SJSA1 (cell line): ENCODE measurements at regions not wholly inside any gene's neighbourhood (a gene's known extent, or its start where the extent isn't known, plus 50 kb on each side); places are given as distances from the start of the nearest gene placed in this dataset.

ENCODE experiments used
- DNase-seq, 2 experiments: peaks; one replicate each; pipeline ENCODE4 v3.0.0-alpha.2; 2015 to 2020; ENCODE audit warnings: low spot score in 2 of 2, low read depth in 1 of 2
- H3K27ac ChIP-seq: fragments of 250-450 bp; sonication (Bioruptor Pico); 2 replicates; pipeline ENCODE4 v1.5.1; 2020; ENCODE audit warnings: mild to moderate bottlenecking, moderate library complexity
- H3K27me3 ChIP-seq: fragments of 250-450 bp; sonication (Bioruptor Pico); replicated peaks from 2 replicates; pipeline ENCODE4 v1.5.1; 2020; ENCODE audit warnings: mild to moderate bottlenecking, moderate library complexity
- H3K36me3 ChIP-seq: fragments of 250-450 bp; sonication (Bioruptor Pico); 2 replicates; pipeline ENCODE4 v1.5.1; 2020; ENCODE audit warnings: mild to moderate bottlenecking
- H3K4me1 ChIP-seq: fragments of 250-450 bp; sonication (Bioruptor Pico); replicated peaks from 2 replicates; pipeline ENCODE4 v1.6.1; 2021; ENCODE audit warnings: mild to moderate bottlenecking
- H3K4me3 ChIP-seq: fragments of 250-450 bp; sonication (Bioruptor Pico); 2 replicates; pipeline ENCODE4 v1.5.1; 2020; ENCODE audit warnings: mild to moderate bottlenecking
- H3K9me3 ChIP-seq: fragments of 250-450 bp; sonication (Bioruptor Pico); replicated peaks from 2 replicates; pipeline ENCODE4 v1.5.1; 2020; ENCODE audit warnings: mild to moderate bottlenecking

- Histone ChIP-seq H3K27me3 (no peaks in the 10 kb centered on the region; the same call in 1 of the 2 replicates), H3K4me3 (no peak overlapping the region), H3K9me3 (no peaks in the 10 kb centered on the region), H3K36me3 (no peaks in the 10 kb centered on the region), H3K4me1 (no peaks in the 10 kb centered on the region), H3K27ac (no peak overlapping the region)
- DNase-seq: no peak
Measured at GRCh38 chr14:22143363-22143762, 445.7 kb downstream of the DAD1 start.

- Histone ChIP-seq H3K9me3 (no peaks in the 10 kb centered on the region), H3K4me3 (no peak overlapping the region), H3K36me3 (no peaks in the 10 kb centered on the region), H3K4me1 (no peaks in the 10 kb centered on the region), H3K27me3 (no peaks in the 10 kb centered on the region; the same call in 1 of the 2 replicates), H3K27ac (no peak overlapping the region)
- no peak for DNase-seq
Measured at GRCh38 chr14:22140633-22141032, 448.4 kb downstream of the DAD1 start.

- Histone ChIP-seq H3K27ac (no peak overlapping the region), H3K4me3 (no peak overlapping the region), H3K36me3 (no peaks in the 10 kb centered on the region), H3K27me3 (no peaks in the 10 kb centered on the region), H3K9me3 (no peaks in the 10 kb centered on the region), H3K4me1 (no peaks in the 10 kb centered on the region)
- DNase-seq: no peak
Measured at GRCh38 chr14:22131749-22132476, 457.1 kb downstream of the DAD1 start.

- no peaks in the 10 kb centered on the region for H3K4me1 ChIP-seq
- H3K27ac ChIP-seq: no peak overlapping the region
- H3K9me3 ChIP-seq: no peaks in the 10 kb centered on the region
- H3K27me3 ChIP-seq: peaks cover 3% of the 10 kb centered on the region
- no peak for DNase-seq
- no peaks in the 10 kb centered on the region for H3K36me3 ChIP-seq
- no peak overlapping the region for H3K4me3 ChIP-seq
Measured at GRCh38 chr14:22124073-22124613, 450.5 kb upstream of the OR4E1 start.

- Histone ChIP-seq H3K27me3 (peaks cover 9% of the 10 kb centered on the region), H3K4me1 (no peaks in the 10 kb centered on the region), H3K9me3 (no peaks in the 10 kb centered on the region), H3K4me3 (no peak overlapping the region), H3K36me3 (no peaks in the 10 kb centered on the region), H3K27ac (no peak overlapping the region)
- DNase-seq: no peak
Measured at GRCh38 chr14:22122829-22123560, 449.4 kb upstream of the OR4E1 start.

- no peak for DNase-seq
- Histone ChIP-seq H3K9me3 (no peaks in the 10 kb centered on the region), H3K36me3 (no peaks in the 10 kb centered on the region), H3K27me3 (peaks cover 9% of the 10 kb centered on the region), H3K27ac (no peak overlapping the region), H3K4me3 (no peak overlapping the region), H3K4me1 (no peaks in the 10 kb centered on the region)
Measured at GRCh38 chr14:22122227-22122818, 448.7 kb upstream of the OR4E1 start.

- Histone ChIP-seq H3K36me3 (no peaks in the 10 kb centered on the region), H3K4me3 (no peak overlapping the region), H3K27me3 (peaks cover 9% of the 10 kb centered on the region), H3K9me3 (no peaks in the 10 kb centered on the region), H3K27ac (no peak overlapping the region), H3K4me1 (no peaks in the 10 kb centered on the region)
- no peak for DNase-seq
Measured at GRCh38 chr14:22118899-22119477, 445.4 kb upstream of the OR4E1 start.

- no peak for DNase-seq
- Histone ChIP-seq H3K9me3 (no peaks in the 10 kb centered on the region), H3K36me3 (no peaks in the 10 kb centered on the region), H3K4me1 (no peaks in the 10 kb centered on the region), H3K27me3 (no peaks in the 10 kb centered on the region), H3K4me3 (no peak overlapping the region), H3K27ac (no peak overlapping the region)
Measured at GRCh38 chr14:22113401-22113800, 439.8 kb upstream of the OR4E1 start.

GRCh38 chr14:22112004-22112403, 438.4 kb upstream of the OR4E1 start:
- no peak for DNase-seq
- Histone ChIP-seq H3K27me3 (no peaks in the 10 kb centered on the region), H3K27ac (no peak overlapping the region)

GRCh38 chr14:22107753-22108152, 434.1 kb upstream of the OR4E1 start:
- H3K36me3 ChIP-seq: no peaks in the 10 kb centered on the region
- H3K4me3 ChIP-seq: no peak overlapping the region
- H3K27ac ChIP-seq: no peak overlapping the region
- no peaks in the 10 kb centered on the region for H3K9me3 ChIP-seq
- no peaks in the 10 kb centered on the region for H3K4me1 ChIP-seq
- H3K27me3 ChIP-seq: 0 out of 2 replicates have a peak, but pooled peaks cover 5% of the 10 kb centered on the region
- DNase-seq: no peak

More at GRCh38 chr14:22112004-22112403, 438.4 kb upstream of the OR4E1 start:
- no peak overlapping the region for H3K4me3 ChIP-seq
- H3K36me3 ChIP-seq: no peaks in the 10 kb centered on the region
- H3K9me3 ChIP-seq: no peaks in the 10 kb centered on the region
- H3K4me1 ChIP-seq: no peaks in the 10 kb centered on the region

- Histone ChIP-seq H3K27ac (no peak overlapping the region), H3K4me3 (no peak overlapping the region), H3K36me3 (no peaks in the 10 kb centered on the region), H3K9me3 (no peaks in the 10 kb centered on the region), H3K4me1 (no peaks in the 10 kb centered on the region), H3K27me3 (0 out of 2 replicates have a peak, but pooled peaks cover 5% of the 10 kb centered on the region)
- DNase-seq: no peak
Measured at GRCh38 chr14:22106700-22107697, 433.4 kb upstream of the OR4E1 start.

GRCh38 chr14:22105624-22106006, 432.0 kb upstream of the OR4E1 start:
- H3K4me3 ChIP-seq: no peak overlapping the region
- 0 out of 2 replicates have a peak, but pooled peaks cover 5% of the 10 kb centered on the region for H3K27me3 ChIP-seq
- no peaks in the 10 kb centered on the region for H3K36me3 ChIP-seq
- H3K4me1 ChIP-seq: no peaks in the 10 kb centered on the region
- no peak overlapping the region for H3K27ac ChIP-seq
- DNase-seq: no peak
- no peaks in the 10 kb centered on the region for H3K9me3 ChIP-seq
